HG03060 (cell line): ENCODE measurements at regions not wholly inside any gene's neighbourhood (a gene's known extent, or its start where the extent isn't known, plus 50 kb on each side); places are given as distances from the start of the nearest gene placed in this dataset.
"Not testable (repeated sequence)": the region's sequence is repeated elsewhere in the genome, so short reads cannot be mapped to it uniquely, and the experiment has no call there.

ENCODE experiments used
- ATAC-seq: cut with Tn5 transposase; IDR thresholded peaks from one replicate; pipeline ENCODE4 v1.9.1; 2021; ENCODE audit warnings: low read depth, moderate number of reproducible peaks; ENCODE audit not compliant: unreplicated experiment

GRCh38 chr20:12067686-12068085 is 150.0 kb downstream of the BTBD3 start:
- ATAC-seq: no peak

- no peak for ATAC-seq
Observed at GRCh38 chr20:12068121-12068520, 150.4 kb downstream of the BTBD3 start.

DNA sequence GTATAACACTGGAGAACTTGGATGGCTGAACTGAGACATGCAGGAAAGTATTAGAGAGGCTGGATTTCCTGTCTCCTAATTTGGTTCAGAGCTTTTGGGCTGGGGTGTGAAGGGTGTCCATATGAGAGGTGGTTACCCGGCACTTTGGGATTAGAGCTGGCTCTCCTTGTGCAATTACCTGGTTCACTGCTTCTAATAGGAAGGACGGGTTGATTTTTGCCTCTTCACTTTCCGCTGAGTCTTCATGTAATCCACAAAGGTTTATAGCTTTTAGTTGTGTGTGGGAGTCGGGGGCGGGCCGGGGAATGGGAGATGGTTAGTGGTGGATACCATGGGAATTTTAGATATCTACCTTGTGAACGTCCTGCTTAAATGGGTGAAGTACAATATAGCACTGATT is 151.5 kb downstream of the BTBD3 start:
- no peak for ATAC-seq

GRCh38 chr20:12072221-12072953 is 154.7 kb downstream of the BTBD3 start:
- ATAC-seq: no peak

DNA sequence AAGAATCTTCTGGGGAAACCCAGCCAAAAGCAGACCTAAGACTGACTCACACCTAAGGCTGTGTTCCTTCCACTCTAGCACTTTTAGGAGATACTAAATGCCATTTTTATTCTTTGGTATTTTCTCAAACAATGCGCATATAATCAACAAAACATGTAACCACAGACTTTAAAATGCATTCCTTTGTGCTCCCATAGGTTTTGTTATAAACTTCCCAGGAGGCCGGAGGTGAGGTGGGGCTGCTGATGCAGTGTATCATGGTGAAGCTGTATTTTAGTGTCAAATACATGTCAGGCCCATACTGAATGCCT is 155.2 kb downstream of the BTBD3 start:
- no peak for ATAC-seq

DNA sequence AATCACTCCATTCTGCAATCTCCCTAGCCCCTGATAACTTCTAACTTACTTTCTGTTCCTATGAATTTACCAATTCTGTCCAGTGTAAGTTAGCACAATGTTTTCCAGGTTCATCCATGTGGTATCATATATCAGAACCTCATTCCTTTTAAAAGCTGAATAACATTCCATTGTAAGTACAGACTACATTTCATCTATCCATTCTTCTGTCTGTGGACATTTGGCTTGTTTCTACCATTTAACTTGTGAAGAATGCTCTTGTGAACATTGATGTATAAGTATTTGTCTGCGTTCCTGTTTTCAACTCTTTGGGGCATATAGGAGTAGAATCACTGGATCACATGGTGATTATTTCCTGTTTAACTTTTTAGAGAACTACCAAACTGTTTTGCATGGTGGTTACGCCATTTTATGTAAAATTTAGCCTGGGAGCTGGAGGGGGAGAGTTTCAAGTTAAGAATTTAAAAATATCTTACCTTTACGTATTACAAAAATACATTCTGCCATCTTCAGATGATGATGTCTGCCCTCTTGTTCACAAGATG is 156.5 kb downstream of the BTBD3 start:
- no peak for ATAC-seq

- no peak for ATAC-seq
Observed at GRCh38 chr20:12076200-12076599, 158.5 kb downstream of the BTBD3 start.

DNA sequence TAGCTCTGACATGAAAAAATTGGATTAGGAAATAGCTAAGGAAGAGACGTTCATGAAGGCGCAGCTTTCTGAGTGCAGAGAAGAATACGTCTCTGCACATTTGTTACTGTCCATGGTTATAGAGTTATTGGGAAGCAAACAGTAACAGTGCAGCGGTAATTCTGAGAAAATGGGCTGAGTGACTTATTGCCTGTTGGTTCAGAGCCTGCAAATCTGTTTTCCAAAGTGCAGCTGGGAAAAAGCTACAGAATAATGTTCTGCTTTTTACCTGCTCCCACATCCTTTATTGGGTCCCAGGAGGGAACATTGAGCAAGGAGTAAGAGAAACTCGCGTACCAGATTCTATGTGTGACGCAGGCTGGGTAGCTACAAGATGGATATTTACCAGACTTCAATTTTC is 160.2 kb downstream of the BTBD3 start:
- ATAC-seq: no peak

DNA sequence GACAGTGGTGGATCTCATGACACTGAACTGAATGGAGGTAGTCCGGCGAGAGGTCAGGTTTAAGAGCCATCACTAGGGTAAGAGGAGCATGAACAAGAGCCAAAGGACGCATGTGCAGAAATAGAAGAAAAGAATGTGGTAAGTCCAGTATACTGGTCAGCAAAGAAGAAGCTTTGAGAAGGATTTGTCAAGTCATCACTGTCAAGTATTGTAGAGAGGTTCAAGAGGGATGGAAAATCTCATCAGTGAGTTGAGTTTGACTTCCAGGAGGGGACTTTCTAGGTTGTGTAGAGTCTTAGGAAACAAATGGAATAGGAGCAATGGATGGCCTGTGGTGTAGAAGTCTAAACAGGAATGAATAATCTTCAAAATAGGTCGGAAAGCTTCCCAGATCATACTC is 161.8 kb downstream of the BTBD3 start:
- ATAC-seq: no peak

DNA sequence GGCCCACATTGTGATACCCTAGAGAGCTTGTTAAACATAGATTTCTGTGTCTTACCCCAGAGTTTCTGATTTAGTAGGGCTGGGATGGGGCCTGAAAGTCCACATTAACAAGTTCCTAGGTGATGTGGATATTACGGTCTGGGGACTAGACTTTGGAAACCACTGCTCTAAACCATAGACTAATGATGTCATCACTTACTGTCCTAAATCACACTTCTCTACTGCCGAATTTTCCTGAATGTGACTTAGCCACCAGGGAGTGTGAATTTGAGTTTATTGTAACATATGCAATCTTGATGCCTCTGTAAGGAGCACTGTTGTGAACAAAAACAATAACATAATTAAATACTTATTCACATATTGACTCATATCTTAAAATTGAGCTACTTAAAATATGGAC is 165.6 kb downstream of the BTBD3 start:
- ATAC-seq: no peak

DNA sequence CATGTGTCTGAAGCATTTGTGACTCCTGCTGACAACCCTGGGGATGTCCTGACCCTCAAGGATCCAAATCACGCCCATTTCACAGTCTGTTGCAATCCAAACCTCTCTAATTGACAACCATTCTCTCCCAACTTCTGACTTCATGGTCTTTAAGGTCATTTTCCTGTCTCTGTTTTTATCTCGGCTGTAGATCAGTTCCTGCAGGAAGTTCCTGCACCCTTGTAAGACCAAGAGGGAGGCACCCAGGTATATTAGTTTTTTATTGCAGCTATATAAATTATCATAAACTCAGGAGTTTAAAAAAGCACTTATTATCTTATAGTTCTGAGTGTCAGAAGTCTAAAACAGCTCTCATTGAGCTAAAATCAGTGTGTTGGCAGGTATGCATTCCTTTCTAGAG is 166.8 kb downstream of the BTBD3 start:
- no peak for ATAC-seq

DNA sequence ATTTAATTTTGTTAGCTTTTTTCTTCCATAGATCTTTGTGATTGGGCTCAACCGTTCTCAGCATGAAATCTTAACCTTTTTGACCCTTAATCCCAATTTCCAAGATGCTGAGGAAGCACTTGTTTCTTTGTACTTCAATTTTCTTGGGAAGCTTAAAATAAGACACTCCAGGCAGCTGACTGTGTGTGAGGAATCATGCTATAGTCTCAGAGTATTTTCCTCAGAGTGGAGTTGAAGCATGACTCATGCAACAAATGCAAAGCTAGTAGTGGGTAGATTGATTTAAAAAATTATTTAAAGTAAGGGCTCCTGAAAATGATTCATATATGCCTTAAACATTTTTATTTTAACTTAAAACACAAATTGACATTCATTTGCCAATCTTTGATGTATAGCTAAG is 168.7 kb downstream of the BTBD3 start:
- ATAC-seq: no peak

- no peak for ATAC-seq
Observed at GRCh38 chr20:12090920-12091319, 173.2 kb downstream of the BTBD3 start.

DNA sequence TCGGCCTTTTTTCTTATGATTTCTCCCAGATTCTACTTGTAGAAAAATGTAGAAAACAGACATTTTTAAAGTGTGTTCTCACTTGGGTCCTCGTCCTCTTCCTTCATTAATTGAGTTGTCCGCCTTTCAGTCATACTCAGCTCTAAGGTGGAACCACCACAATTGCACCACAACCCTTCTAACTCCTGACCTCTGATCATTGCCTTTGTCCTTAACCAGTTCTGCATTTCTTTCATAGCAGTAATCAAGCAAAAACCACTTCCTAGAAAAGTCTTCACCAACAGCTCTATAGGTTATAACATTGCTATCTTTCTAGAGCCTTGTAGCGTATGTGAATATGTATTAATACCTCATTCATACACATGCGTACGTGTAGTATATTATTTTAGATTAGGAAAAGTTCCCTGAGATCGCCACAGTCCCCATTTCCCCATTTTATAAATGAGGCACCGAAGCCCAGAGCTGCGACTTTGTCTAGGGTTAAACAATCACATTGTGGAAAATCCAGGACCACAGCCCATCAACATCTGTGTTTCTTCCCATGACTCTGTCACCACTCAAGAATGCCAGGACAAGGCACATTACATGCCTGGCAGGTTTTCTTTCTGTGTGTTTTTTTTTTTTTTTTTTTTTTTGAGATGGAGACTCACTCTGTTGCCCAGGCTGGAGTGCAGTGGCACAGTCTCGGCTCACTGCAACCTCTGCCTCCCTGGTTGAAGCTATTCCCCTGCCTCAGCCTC is 175.5 kb downstream of the BTBD3 start:
- no peak for ATAC-seq

DNA sequence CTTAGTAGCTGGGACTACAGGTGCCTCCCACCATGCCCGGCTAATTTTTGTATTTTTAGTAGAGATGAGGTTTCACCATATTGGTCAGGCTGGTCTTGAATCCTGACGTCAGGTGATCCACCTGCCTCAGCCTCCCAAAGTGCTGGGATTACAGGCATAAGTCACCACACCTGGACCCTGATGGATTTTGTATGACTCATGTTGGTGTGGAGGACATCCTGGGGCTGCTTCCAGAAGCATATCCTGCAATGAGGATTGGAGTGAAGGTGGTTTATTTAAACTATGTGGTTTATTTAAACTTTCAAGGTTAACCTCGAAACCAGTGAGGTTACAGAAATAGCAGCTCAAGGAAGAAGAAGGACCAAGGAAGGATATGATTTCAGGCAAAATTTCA is 176.1 kb downstream of the BTBD3 start:
- not testable (repeated sequence) for ATAC-seq

GRCh38 chr20:12095180-12095920 is 177.7 kb downstream of the BTBD3 start:
- no peak for ATAC-seq

- ATAC-seq: no peak
Observed at GRCh38 chr20:12098421-12098820, 180.7 kb downstream of the BTBD3 start.

DNA sequence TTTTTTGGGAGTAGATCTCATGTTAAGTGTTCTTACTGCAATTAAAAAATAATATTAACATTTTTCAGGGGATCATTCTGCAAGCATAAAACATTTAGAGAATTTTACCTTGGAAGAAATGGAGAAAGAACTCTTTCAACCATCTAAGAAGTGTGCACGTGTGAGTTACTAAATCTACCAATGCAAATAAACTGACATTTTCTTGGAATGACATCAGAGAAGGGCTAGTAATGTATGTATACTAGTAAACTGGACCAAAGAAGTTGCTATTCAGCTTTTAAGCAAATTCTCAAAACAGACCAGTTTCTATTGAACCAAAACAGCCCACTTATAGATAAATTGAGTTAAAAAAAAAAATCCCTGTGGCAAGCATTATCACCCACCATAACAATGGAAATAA is 191.2 kb downstream of the BTBD3 start:
- ATAC-seq: no peak

- ATAC-seq: no peak
Observed at GRCh38 chr20:12110274-12110673, 192.6 kb downstream of the BTBD3 start.

DNA sequence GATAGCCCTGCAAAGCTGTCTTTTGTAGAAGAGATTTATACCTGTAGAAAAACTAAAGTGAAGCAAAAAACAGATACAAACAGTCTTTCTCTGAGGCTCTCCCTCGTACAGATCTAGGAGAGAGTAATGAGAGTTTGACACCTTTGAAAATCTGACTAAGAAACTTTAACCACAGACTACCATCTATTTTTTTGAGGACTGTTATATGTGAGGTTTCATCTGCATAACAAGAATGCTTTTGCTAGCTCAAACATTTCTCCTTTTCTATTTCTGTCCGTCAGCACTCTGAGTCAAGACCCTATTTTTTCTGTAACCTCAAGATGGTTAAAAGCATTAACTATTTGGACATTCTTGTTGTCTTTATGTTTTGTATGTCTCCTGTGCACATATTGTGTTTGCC is 193.0 kb downstream of the BTBD3 start:
- ATAC-seq: no peak

DNA sequence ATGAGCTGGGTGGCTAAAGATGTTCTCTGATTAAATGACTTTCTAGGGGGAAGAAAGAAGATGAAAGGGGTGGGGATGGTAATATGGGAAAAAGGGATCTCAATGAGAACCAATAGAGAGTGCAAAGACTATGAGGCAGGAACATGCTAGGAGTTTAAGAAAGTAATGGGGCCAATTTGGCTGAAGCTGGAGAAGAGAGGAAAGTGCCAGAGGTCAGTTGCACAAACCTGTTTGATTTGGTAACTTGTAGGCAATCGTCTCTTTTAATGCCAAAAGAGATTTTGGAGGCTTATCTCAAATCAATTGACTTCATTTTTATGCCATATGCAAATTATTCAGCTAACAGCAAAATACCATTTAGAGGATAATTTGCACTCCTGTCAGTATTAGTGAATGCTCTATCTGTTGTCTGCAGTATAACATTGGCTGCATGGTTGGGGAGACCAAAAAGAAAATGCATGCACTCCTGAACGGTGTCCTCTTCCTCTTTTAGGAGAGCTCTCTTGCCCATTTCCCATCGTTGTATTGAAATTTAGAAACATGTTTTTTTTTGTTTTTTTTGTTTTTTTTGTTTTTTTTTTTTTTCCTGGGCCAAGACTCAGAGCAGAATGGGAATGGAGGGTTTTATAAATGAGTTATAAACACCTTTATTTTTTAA is 193.9 kb downstream of the BTBD3 start:
- no peak for ATAC-seq
